GM18502 (cell line): ENCODE measurements at regions not wholly inside any gene's neighbourhood (a gene's known extent, or its start where the extent isn't known, plus 50 kb on each side); places are given as distances from the start of the nearest gene placed in this dataset.

Experiments
- ATAC-seq: cut with Tn5 transposase; IDR thresholded peaks from one replicate; pipeline ENCODE4 v1.9.1; 2021; ENCODE audit warnings: mild to moderate bottlenecking; ENCODE audit not compliant: unreplicated experiment, poor library complexity

- no peak for ATAC-seq
Observed at GRCh38 chr5:121171834-121172233, 679.8 kb upstream of the FTMT start.

- no peak for ATAC-seq
Observed at GRCh38 chr5:121174351-121174750, 677.3 kb upstream of the FTMT start.

- no peak for ATAC-seq
Observed at GRCh38 chr5:121175986-121176385, 675.7 kb upstream of the FTMT start.

- no peak for ATAC-seq
Observed at GRCh38 chr5:121182788-121183490, 668.7 kb upstream of the FTMT start.

GRCh38 chr5:121188849-121189248, 662.8 kb upstream of the FTMT start:
- ATAC-seq, result no peak

GRCh38 chr5:121189342-121190305, 662.1 kb upstream of the FTMT start:
- no peak for ATAC-seq

GRCh38 chr5:121199216-121199999, 652.3 kb upstream of the FTMT start:
- ATAC-seq, result no peak

GRCh38 chr5:121218086-121218485, 633.6 kb upstream of the FTMT start:
- no peak for ATAC-seq

- no peak for ATAC-seq
Observed at GRCh38 chr5:121221483-121221882, 630.2 kb upstream of the FTMT start.

- no peak for ATAC-seq
Observed at GRCh38 chr5:121226765-121227164, 624.9 kb upstream of the FTMT start.

- ATAC-seq, result no peak
Observed at GRCh38 chr5:121239951-121240350, 611.7 kb upstream of the FTMT start.

GRCh38 chr5:121246971-121247370, 604.7 kb upstream of the FTMT start:
- no peak for ATAC-seq

GRCh38 chr5:121251954-121252353, 599.7 kb upstream of the FTMT start:
- no peak for ATAC-seq

- ATAC-seq, result no peak
Observed at GRCh38 chr5:121257621-121258020, 594.1 kb upstream of the FTMT start.

GRCh38 chr5:121263456-121263855, 588.2 kb upstream of the FTMT start:
- no peak for ATAC-seq

- ATAC-seq, result no peak
Observed at GRCh38 chr5:121264605-121265004, 587.1 kb upstream of the FTMT start.

- no peak for ATAC-seq
Observed at GRCh38 chr5:121271546-121271945, 580.1 kb upstream of the FTMT start.

GRCh38 chr5:121273833-121274433, 577.7 kb upstream of the FTMT start:
- no peak for ATAC-seq

GRCh38 chr5:121279801-121280200, 571.9 kb upstream of the FTMT start:
- ATAC-seq, result no peak

GRCh38 chr5:121285801-121286521, 565.7 kb upstream of the FTMT start:
- no peak for ATAC-seq
